H1 (cell line): ENCODE measurements at regions not wholly inside any gene's neighbourhood (a gene's known extent, or its start where the extent isn't known, plus 50 kb on each side); places are given as distances from the start of the nearest gene placed in this dataset.

ENCODE experiments used
- CTCF ChIA-PET: fragments of 300-600 bp; sonication (Branson Sonifier 250); formaldehyde crosslinking; loops from one replicate; lab custom pipeline; 2021; ENCODE audit not compliant: partially characterized antibody; lab: Charles Lee
- POLR2A ChIA-PET: fragments of 300-600 bp; sonication (Branson Sonifier 250); formaldehyde crosslinking; loops from one replicate; lab custom pipeline; 2021; ENCODE audit warnings: inconsistent platforms; ENCODE audit not compliant: partially characterized antibody; lab: Charles Lee
- DNase-seq, 2 experiments: peaks; one replicate each; pipeline versions ENCODE4 v3.0.0 to v3.0.0-alpha.2; 2010 to 2022; ENCODE audit warnings: low spot score in 2 of 2, low read depth in 1 of 2, mixed read lengths in 1 of 2
- FAIRE-seq: peaks from 2 replicates; lab custom pipeline; 2011; peaks lifted over from hg19 to GRCh38; lab: Jason Lieb, UNC
- H2AFZ ChIP-seq: 2 replicates; pipeline ENCODE4 v1.8.1; 2012; ENCODE audit warnings: low read length, inconsistent platforms
- H2AK5ac ChIP-seq: 2 replicates; pipeline ENCODE4 v1.6.1; 2013; ENCODE audit warnings: low read depth, low read length
- H2BK120ac ChIP-seq: replicated peaks from 2 replicates; pipeline ENCODE3; 2013; ENCODE audit warnings: low read depth, low read length, inconsistent platforms
- H2BK12ac ChIP-seq: 2 replicates; pipeline ENCODE4 v1.6.1; 2013; ENCODE audit warnings: low read depth, low read length
- H2BK15ac ChIP-seq: 2 replicates; pipeline ENCODE4 v1.6.1; 2013; ENCODE audit warnings: low read length
- H2BK20ac ChIP-seq: 2 replicates; pipeline ENCODE4 v1.6.1; 2013; ENCODE audit warnings: low read length
- H2BK5ac ChIP-seq: 2 replicates; pipeline ENCODE4 v1.6.1; 2013; ENCODE audit warnings: low read depth, low read length
- H3K14ac ChIP-seq: 2 replicates; pipeline ENCODE4 v1.6.1; 2013; ENCODE audit warnings: inconsistent platforms; ENCODE audit not compliant: insufficient read length
- H3K18ac ChIP-seq: 2 replicates; pipeline ENCODE4 v1.6.1; 2013; ENCODE audit warnings: low read length; ENCODE audit errors: extremely low read depth
- H3K23ac ChIP-seq: 2 replicates; pipeline ENCODE4 v1.6.1; 2013; ENCODE audit warnings: inconsistent platforms; ENCODE audit not compliant: insufficient read length
- H3K23me2 ChIP-seq: 2 replicates; pipeline ENCODE4 v1.6.1; 2013; ENCODE audit warnings: low read depth, low read length
- H3K27ac ChIP-seq: 2 replicates; pipeline ENCODE4 v1.6.1; 2011; ENCODE audit warnings: low read depth, low read length, inconsistent platforms
- H3K27me3 ChIP-seq, 4 experiments: replicated peaks in 1 of 4; 1 replicate in 1 of 4; 2 replicates in 3 of 4; pipeline versions ENCODE4 v1.6.1 to v1.8.1; 2011 to 2013; ENCODE audit warnings: low read length in 3 of 4, mild to moderate bottlenecking in 3 of 4, inconsistent platforms in 2 of 4, mixed read lengths in 2 of 4, moderate library complexity in 1 of 4; ENCODE audit not compliant: control insufficient read depth in 3 of 4, insufficient read depth in 3 of 4; ENCODE audit errors: extremely low read depth in 1 of 4
- H3K36me3 ChIP-seq, 4 experiments: 2 replicates each; pipeline versions ENCODE4 v1.6.1 to v1.8.1; 2011 to 2013; ENCODE audit warnings: mild to moderate bottlenecking in 4 of 4, low read length in 3 of 4, moderate library complexity in 2 of 4, control low read depth in 1 of 4, inconsistent platforms in 1 of 4; ENCODE audit not compliant: insufficient read depth in 4 of 4, control insufficient read depth in 2 of 4
- H3K4ac ChIP-seq: replicated peaks from 2 replicates; pipeline ENCODE3; 2013; ENCODE audit warnings: low read length, low read depth, mixed read lengths, inconsistent platforms; ENCODE audit not compliant: insufficient read length
- H3K4me1 ChIP-seq, 4 experiments: replicated peaks in 1 of 4; 1 replicate in 1 of 4; 2 replicates in 3 of 4; pipeline versions ENCODE4 v1.6.1 to v1.8.1; 2011 to 2013; ENCODE audit warnings: low read length in 3 of 4, inconsistent platforms in 2 of 4, mixed read lengths in 1 of 4; ENCODE audit not compliant: insufficient read depth in 4 of 4, control insufficient read depth in 3 of 4
- H3K4me2 ChIP-seq, 2 experiments: 2 replicates each; pipeline versions ENCODE4 v1.6.1 to v1.8.1; 2011 to 2013; ENCODE audit warnings: low read depth in 2 of 2, low read length in 2 of 2, control low read depth in 1 of 2, inconsistent platforms in 1 of 2, mild to moderate bottlenecking in 1 of 2; ENCODE audit not compliant: insufficient read depth in 1 of 2
- H3K4me3 ChIP-seq, 4 experiments: fragments of 200-600, 300-600 bp in 1 of 4; sonication (generic), shearing (Covaris generic), sonication (Bioruptor Twin) in 1 of 4; 2 replicates each; pipeline versions ENCODE4 v1.5.1 to v1.8.1; 2011 to 2016; ENCODE audit warnings: low read length in 4 of 4, low read depth in 3 of 4, control low read depth in 2 of 4, inconsistent platforms in 2 of 4, mild to moderate bottlenecking in 2 of 4, mixed read lengths in 1 of 4, moderate library complexity in 1 of 4; ENCODE audit not compliant: insufficient read depth in 2 of 4; ENCODE audit errors: extremely low read depth in 1 of 4
- H3K56ac ChIP-seq: replicated peaks from 2 replicates; pipeline ENCODE3; 2013; ENCODE audit warnings: low read depth, mild to moderate bottlenecking, mixed read lengths, low read length, inconsistent platforms; ENCODE audit not compliant: insufficient read length
- H3K79me1 ChIP-seq: 2 replicates; pipeline ENCODE4 v1.6.1; 2013; ENCODE audit warnings: low read depth, low read length, control low read depth
- H3K79me2 ChIP-seq, 2 experiments: 2 replicates each; pipeline versions ENCODE4 v1.6.1 to v1.8.1; 2012 to 2013; ENCODE audit warnings: low read length in 2 of 2, mild to moderate bottlenecking in 2 of 2, inconsistent platforms in 1 of 2; ENCODE audit not compliant: insufficient read depth in 2 of 2, control insufficient read depth in 1 of 2
- H3K9ac ChIP-seq, 4 experiments: replicated peaks in 1 of 4; 1 replicate in 1 of 4; 2 replicates in 3 of 4; pipeline versions ENCODE4 v1.6.1 to v1.8.1; 2011 to 2013; ENCODE audit warnings: low read depth in 3 of 4, low read length in 3 of 4, control low read depth in 2 of 4, mild to moderate bottlenecking in 2 of 4, moderate library complexity in 2 of 4, inconsistent platforms in 1 of 4; ENCODE audit errors: extremely low read depth in 1 of 4
- H3K9me3 ChIP-seq, 2 experiments: 2 replicates each; pipeline versions ENCODE4 v1.6.1 to v1.8.1; 2012 to 2013; ENCODE audit warnings: mild to moderate bottlenecking in 2 of 2, moderate library complexity in 2 of 2, control low read depth in 1 of 2, inconsistent platforms in 1 of 2, low read depth in 1 of 2, low read length in 1 of 2, mixed read lengths in 1 of 2; ENCODE audit not compliant: insufficient read depth in 2 of 2
- H4K20me1 ChIP-seq, 2 experiments: replicated peaks in 1 of 2; 2 replicates each; pipeline versions ENCODE3 to v1.8.1; 2011 to 2013; ENCODE audit warnings: inconsistent platforms in 2 of 2, low read length in 2 of 2, mild to moderate bottlenecking in 1 of 2; ENCODE audit not compliant: insufficient read depth in 2 of 2, control insufficient read depth in 1 of 2
- H4K5ac ChIP-seq: 2 replicates; pipeline ENCODE4 v1.6.1; 2013; ENCODE audit warnings: low read length, low read depth, mixed read lengths, inconsistent platforms; ENCODE audit not compliant: insufficient read length
- H4K8ac ChIP-seq: 2 replicates; pipeline ENCODE4 v1.8.0; 2013; ENCODE audit warnings: mild to moderate bottlenecking, moderate library complexity, low read length, inconsistent platforms; ENCODE audit not compliant: insufficient read depth; ENCODE audit errors: extremely low read depth
- H4K91ac ChIP-seq: replicated peaks from 2 replicates; pipeline ENCODE3; 2013; ENCODE audit warnings: low read length, mixed read lengths, inconsistent platforms; ENCODE audit not compliant: insufficient read length
- CBX8 ChIP-seq: fragments of 300-800, 300-1000 bp; sonication (generic); IDR thresholded peaks from 2 replicates; pipeline ENCODE4 v1.7.1; 2016; ENCODE audit warnings: low read depth, low read length, borderline replicate concordance
- CEBPB ChIP-seq: IDR thresholded peaks from 2 replicates; pipeline ENCODE4 v1.6.1; 2012; ENCODE audit warnings: low read depth, low read length
- CHD2 ChIP-seq: IDR thresholded peaks from 2 replicates; pipeline ENCODE4 v1.6.1; 2012; ENCODE audit warnings: low read length, improper control_type of control experiment
- GTF2F1 ChIP-seq: IDR thresholded peaks from 2 replicates; pipeline ENCODE4 v1.6.1; 2012; ENCODE audit warnings: low read depth, low read length, improper control_type of control experiment, borderline replicate concordance
- HDAC6 ChIP-seq: IDR thresholded peaks from one replicate; pipeline ENCODE4 v1.7.1; 2012; ENCODE audit warnings: low read depth, mild to moderate bottlenecking, inconsistent platforms, low read length, moderate library complexity
- KDM5A ChIP-seq: fragments of 200-600 bp; IDR thresholded peaks from 2 replicates; pipeline ENCODE4 v1.7.1; 2012; ENCODE audit warnings: mild to moderate bottlenecking, low read length, inconsistent platforms, mixed read lengths
- SIN3A ChIP-seq, 2 experiments: IDR thresholded peaks in 1 of 2; conservative IDR thresholded peaks in 1 of 2; 2 replicates each; pipeline ENCODE4 v1.6.1; 2011 to 2012; ENCODE audit warnings: low read length in 2 of 2, improper control_type of control experiment in 1 of 2, low read depth in 1 of 2, mild to moderate bottlenecking in 1 of 2
- TAF1 ChIP-seq: IDR thresholded peaks from 2 replicates; pipeline ENCODE4 v1.6.1; 2011; ENCODE audit warnings: mild to moderate bottlenecking, low read depth, low read length
- TCF12 ChIP-seq: IDR thresholded peaks from 2 replicates; pipeline ENCODE4 v1.6.1; 2011; ENCODE audit warnings: low read depth, mild to moderate bottlenecking, low read length
- TEAD4 ChIP-seq: IDR thresholded peaks from 2 replicates; pipeline ENCODE4 v1.6.1; 2012; ENCODE audit warnings: low read depth, low read length, inconsistent platforms, mixed read lengths
- WGBS, 2 experiments: shearing (Covaris generic) in 1 of 2; methylation state at CpG; one replicate each; pipeline versions ENCODE4 v1.1.6 to v1.1.7; 2013 to 2015; ENCODE audit warnings: low lambda C conversion rate in 2 of 2, mixed read lengths in 2 of 2, inconsistent platforms in 1 of 2, low coverage in 1 of 2, missing lambda C conversion rate in 1 of 2; ENCODE audit not compliant: insufficient replicate concordance in 2 of 2, insufficient coverage in 1 of 2, insufficient read length in 1 of 2; ENCODE audit errors: extremely low coverage in 1 of 2, missing lambda C conversion rate in 1 of 2; 5-methylcytosine and 5-hydroxymethylcytosine counted together

GRCh38 chr17:33514369-33514768 lies 221.3 kb upstream of the ASIC2 start:
- H4K91ac ChIP-seq: no peak overlapping the region
- POLR2A ChIA-PET: no interaction called here
- H2BK12ac ChIP-seq: no peak overlapping the region
- CTCF ChIA-PET: interaction anchor here (0.9 to 1.0 kb wide), 2 partner anchors 9 to 48 kb away, joined by 3 read pairs; no protein-coding TSS in a partner anchor
- H3K9me3 ChIP-seq: no peaks in the 10 kb centered on the region
- no peak overlapping the region for H3K14ac ChIP-seq
- H3K9ac ChIP-seq: no peak overlapping the region
- H4K8ac ChIP-seq: no peak overlapping the region
- no peaks in the 10 kb centered on the region for H4K20me1 ChIP-seq
- TF ChIP-seq KDM5A (no peak), SIN3A (conservative IDR thresholded peaks at IDR 0.05 in 1 of 2, IDR thresholded peaks at IDR 0.05 in 1 of 2; ENCODE audit: low read depth in 1 of 2, low read length in 2 of 2) (no peak), GTF2F1 (no peak), HDAC6 (no peak), CHD2 (no peak), TCF12 (no peak), CBX8 (no peak), TAF1 (no peak), TEAD4 (no peak), CEBPB (no peak)
- peaks cover 2% of the 10 kb centered on the region; the same call in 1 of the 2 replicates for H3K23me2 ChIP-seq
- H3K18ac ChIP-seq: no peak overlapping the region
- H3K4me2 ChIP-seq: no peak overlapping the region
- FAIRE-seq: no peak
- no peaks in the 10 kb centered on the region for H3K79me2 ChIP-seq
- no peak overlapping the region for H3K4me3 ChIP-seq
- H2BK5ac ChIP-seq: no peak overlapping the region
- H3K23ac ChIP-seq: no peak overlapping the region
- H2BK20ac ChIP-seq: no peak overlapping the region
- no peak overlapping the region for H3K56ac ChIP-seq
- H3K79me1 ChIP-seq: no peaks in the 10 kb centered on the region
- no peaks in the 10 kb centered on the region for H3K36me3 ChIP-seq
- 96% methylated on average over 6 of the region's 6 CpGs; no CpG with 5 or more reads in 1 of the 2 experiments for WGBS, 2 experiments
- no peak overlapping the region for H2BK120ac ChIP-seq
- H3K4ac ChIP-seq: no peak overlapping the region
- no peaks in the 10 kb centered on the region for H3K4me1 ChIP-seq
- H2AFZ ChIP-seq: no peak overlapping the region
- no peak overlapping the region for H4K5ac ChIP-seq
- no peak overlapping the region for H2BK15ac ChIP-seq
- no peaks in the 10 kb centered on the region for H3K27me3 ChIP-seq
- no peak for DNase-seq
- no peak overlapping the region for H3K27ac ChIP-seq
- no peak overlapping the region for H2AK5ac ChIP-seq
